ENCODE measurements at regions not wholly inside any gene's neighbourhood (a gene's known extent, or its start where the extent isn't known, plus 50 kb on each side); places are given as distances from the start of the nearest gene placed in this dataset.

DNA sequence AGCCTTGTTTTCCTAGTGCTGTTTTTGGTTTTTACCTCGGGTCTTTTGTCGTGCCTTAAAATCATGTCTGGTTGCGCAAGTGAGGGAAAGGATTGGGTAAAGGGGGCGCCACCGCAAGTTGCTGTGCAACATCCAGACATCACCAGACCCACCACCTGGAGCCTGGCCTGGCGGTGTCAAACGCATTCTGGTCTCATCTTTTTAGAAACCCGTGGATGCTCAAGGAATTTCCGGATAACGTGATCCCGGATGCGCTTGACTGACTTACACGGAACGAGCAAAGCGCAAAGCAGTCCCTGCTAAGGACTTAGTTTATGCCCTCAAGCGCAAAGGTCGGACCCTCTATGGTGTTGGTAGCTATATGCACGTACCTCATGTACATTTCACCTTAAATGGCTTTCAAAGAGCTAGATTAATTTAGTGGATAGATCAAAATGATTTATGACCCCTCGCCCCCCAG is 105.2 kb downstream of the OR2B2 start (continued):
- TF ChIP-seq, protein P1, sequence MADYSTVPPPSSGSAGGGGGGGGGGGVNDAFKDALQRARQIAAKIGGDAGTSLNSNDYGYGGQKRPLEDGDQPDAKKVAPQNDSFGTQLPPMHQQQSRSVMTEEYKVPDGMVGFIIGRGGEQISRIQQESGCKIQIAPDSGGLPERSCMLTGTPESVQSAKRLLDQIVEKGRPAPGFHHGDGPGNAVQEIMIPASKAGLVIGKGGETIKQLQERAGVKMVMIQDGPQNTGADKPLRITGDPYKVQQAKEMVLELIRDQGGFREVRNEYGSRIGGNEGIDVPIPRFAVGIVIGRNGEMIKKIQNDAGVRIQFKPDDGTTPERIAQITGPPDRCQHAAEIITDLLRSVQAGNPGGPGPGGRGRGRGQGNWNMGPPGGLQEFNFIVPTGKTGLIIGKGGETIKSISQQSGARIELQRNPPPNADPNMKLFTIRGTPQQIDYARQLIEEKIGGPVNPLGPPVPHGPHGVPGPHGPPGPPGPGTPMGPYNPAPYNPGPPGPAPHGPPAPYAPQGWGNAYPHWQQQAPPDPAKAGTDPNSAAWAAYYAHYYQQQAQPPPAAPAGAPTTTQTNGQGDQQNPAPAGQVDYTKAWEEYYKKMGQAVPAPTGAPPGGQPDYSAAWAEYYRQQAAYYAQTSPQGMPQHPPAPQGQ (CRISPR knock-in tag; IDR thresholded peaks at IDR 0.05; ENCODE audit: borderline replicate concordance), result 0 out of 2 replicates have a peak, but pooled peaks have one; percentile 70
- TF ChIP-seq, protein P2, sequence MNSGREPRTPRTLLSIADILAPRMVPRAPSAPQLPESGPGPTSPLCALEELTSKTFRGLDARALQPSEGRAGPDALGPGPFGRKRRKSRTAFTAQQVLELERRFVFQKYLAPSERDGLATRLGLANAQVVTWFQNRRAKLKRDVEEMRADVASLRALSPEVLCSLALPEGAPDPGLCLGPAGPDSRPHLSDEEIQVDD (CRISPR knock-in tag; IDR thresholded peaks at IDR 0.05; ENCODE audit: borderline replicate concordance), result no peak
- no peak for TF ChIP-seq ZBTB1 (CRISPR knock-in tag; IDR thresholded peaks at IDR 0.05; ENCODE audit: borderline replicate concordance)
- no peak; the same call in 1 of the 2 replicates for TF ChIP-seq TAF1 (CRISPR knock-in tag; IDR thresholded peaks at IDR 0.05)
- no peak for TF ChIP-seq ZNF644 (CRISPR knock-in tag; IDR thresholded peaks at IDR 0.05; ENCODE audit: low read depth)
- TF ChIP-seq, protein P3, sequence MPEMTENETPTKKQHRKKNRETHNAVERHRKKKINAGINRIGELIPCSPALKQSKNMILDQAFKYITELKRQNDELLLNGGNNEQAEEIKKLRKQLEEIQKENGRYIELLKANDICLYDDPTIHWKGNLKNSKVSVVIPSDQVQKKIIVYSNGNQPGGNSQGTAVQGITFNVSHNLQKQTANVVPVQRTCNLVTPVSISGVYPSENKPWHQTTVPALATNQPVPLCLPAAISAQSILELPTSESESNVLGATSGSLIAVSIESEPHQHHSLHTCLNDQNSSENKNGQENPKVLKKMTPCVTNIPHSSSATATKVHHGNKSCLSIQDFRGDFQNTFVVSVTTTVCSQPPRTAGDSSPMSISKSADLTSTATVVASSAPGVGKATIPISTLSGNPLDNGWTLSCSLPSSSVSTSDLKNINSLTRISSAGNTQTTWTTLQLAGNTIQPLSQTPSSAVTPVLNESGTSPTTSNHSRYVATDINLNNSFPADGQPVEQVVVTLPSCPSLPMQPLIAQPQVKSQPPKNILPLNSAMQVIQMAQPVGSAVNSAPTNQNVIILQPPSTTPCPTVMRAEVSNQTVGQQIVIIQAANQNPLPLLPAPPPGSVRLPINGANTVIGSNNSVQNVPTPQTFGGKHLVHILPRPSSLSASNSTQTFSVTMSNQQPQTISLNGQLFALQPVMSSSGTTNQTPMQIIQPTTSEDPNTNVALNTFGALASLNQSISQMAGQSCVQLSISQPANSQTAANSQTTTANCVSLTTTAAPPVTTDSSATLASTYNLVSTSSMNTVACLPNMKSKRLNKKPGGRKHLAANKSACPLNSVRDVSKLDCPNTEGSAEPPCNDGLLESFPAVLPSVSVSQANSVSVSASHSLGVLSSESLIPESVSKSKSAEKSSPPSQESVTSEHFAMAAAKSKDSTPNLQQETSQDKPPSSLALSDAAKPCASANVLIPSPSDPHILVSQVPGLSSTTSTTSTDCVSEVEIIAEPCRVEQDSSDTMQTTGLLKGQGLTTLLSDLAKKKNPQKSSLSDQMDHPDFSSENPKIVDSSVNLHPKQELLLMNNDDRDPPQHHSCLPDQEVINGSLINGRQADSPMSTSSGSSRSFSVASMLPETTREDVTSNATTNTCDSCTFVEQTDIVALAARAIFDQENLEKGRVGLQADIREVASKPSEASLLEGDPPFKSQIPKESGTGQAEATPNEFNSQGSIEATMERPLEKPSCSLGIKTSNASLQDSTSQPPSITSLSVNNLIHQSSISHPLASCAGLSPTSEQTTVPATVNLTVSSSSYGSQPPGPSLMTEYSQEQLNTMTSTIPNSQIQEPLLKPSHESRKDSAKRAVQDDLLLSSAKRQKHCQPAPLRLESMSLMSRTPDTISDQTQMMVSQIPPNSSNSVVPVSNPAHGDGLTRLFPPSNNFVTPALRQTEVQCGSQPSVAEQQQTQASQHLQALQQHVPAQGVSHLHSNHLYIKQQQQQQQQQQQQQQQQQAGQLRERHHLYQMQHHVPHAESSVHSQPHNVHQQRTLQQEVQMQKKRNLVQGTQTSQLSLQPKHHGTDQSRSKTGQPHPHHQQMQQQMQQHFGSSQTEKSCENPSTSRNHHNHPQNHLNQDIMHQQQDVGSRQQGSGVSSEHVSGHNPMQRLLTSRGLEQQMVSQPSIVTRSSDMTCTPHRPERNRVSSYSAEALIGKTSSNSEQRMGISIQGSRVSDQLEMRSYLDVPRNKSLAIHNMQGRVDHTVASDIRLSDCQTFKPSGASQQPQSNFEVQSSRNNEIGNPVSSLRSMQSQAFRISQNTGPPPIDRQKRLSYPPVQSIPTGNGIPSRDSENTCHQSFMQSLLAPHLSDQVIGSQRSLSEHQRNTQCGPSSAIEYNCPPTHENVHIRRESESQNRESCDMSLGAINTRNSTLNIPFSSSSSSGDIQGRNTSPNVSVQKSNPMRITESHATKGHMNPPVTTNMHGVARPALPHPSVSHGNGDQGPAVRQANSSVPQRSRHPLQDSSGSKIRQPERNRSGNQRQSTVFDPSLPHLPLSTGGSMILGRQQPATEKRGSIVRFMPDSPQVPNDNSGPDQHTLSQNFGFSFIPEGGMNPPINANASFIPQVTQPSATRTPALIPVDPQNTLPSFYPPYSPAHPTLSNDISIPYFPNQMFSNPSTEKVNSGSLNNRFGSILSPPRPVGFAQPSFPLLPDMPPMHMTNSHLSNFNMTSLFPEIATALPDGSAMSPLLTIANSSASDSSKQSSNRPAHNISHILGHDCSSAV (CRISPR knock-in tag; IDR thresholded peaks at IDR 0.05; ENCODE audit: borderline replicate concordance), result no peak
- no peak for TF ChIP-seq NFRKB (IDR thresholded peaks at IDR 0.05)
- TF ChIP-seq ZNF713 (CRISPR knock-in tag; IDR thresholded peaks at IDR 0.05), result no peak
- 0 out of 2 replicates have a peak, but pooled peaks have one; percentile 14 for TF ChIP-seq ZNF546 (CRISPR knock-in tag; conservative IDR thresholded peaks at IDR 0.05)
- TF ChIP-seq, protein P4, sequence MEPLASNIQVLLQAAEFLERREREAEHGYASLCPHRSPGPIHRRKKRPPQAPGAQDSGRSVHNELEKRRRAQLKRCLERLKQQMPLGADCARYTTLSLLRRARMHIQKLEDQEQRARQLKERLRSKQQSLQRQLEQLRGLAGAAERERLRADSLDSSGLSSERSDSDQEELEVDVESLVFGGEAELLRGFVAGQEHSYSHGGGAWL (CRISPR knock-in tag; IDR thresholded peaks at IDR 0.05), result no peak
- no peak for TF ChIP-seq KDM4B (CRISPR knock-in tag; IDR thresholded peaks at IDR 0.05)
- TF ChIP-seq CCDC6 (CRISPR knock-in tag; IDR thresholded peaks at IDR 0.05), result no peak
- TF ChIP-seq FOXA3 (CRISPR knock-in tag; IDR thresholded peaks at IDR 0.05), result no peak; the same call in 1 of the 2 replicates
- no peak for TF ChIP-seq ETV6 (CRISPR knock-in tag; conservative IDR thresholded peaks at IDR 0.05)
- TF ChIP-seq ASH2L (IDR thresholded peaks at IDR 0.05; ENCODE audit: insufficient read length, low read depth, low read length), result no peak
- TF ChIP-seq, protein P5, sequence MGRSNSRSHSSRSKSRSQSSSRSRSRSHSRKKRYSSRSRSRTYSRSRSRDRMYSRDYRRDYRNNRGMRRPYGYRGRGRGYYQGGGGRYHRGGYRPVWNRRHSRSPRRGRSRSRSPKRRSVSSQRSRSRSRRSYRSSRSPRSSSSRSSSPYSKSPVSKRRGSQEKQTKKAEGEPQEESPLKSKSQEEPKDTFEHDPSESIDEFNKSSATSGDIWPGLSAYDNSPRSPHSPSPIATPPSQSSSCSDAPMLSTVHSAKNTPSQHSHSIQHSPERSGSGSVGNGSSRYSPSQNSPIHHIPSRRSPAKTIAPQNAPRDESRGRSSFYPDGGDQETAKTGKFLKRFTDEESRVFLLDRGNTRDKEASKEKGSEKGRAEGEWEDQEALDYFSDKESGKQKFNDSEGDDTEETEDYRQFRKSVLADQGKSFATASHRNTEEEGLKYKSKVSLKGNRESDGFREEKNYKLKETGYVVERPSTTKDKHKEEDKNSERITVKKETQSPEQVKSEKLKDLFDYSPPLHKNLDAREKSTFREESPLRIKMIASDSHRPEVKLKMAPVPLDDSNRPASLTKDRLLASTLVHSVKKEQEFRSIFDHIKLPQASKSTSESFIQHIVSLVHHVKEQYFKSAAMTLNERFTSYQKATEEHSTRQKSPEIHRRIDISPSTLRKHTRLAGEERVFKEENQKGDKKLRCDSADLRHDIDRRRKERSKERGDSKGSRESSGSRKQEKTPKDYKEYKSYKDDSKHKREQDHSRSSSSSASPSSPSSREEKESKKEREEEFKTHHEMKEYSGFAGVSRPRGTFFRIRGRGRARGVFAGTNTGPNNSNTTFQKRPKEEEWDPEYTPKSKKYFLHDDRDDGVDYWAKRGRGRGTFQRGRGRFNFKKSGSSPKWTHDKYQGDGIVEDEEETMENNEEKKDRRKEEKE (IDR thresholded peaks at IDR 0.05), result no peak
- no peak for TF ChIP-seq PCBP2 (optimal IDR thresholded peaks at IDR 0.05; ENCODE audit: low read depth, low read length, poor library complexity, severe bottlenecking)

All from HepG2 (cell line).